NCI-H2227 (cell line): ENCODE measurements at regions not wholly inside any gene's neighbourhood (a gene's known extent, or its start where the extent isn't known, plus 50 kb on each side); places are given as distances from the start of the nearest gene placed in this dataset.

ENCODE experiments used
- DNase-seq: peaks from one replicate; lab custom pipeline; 2025; ENCODE audit not compliant: unreplicated experiment; lab: John Stamatoyannopoulos, UW

GRCh38 chr17:71914812-71915211, 206.0 kb upstream of the SOX9 start:
- no peak for DNase-seq

GRCh38 chr17:71917715-71918114, 203.1 kb upstream of the SOX9 start:
- DNase-seq, result no peak

- DNase-seq, result no peak
Measured at GRCh38 chr17:71919186-71919585, 201.6 kb upstream of the SOX9 start.

GRCh38 chr17:71919896-71920295, 200.9 kb upstream of the SOX9 start:
- DNase-seq, result no peak

- DNase-seq, result no peak
Measured at GRCh38 chr17:71921796-71922195, 199.0 kb upstream of the SOX9 start.

- DNase-seq, result no peak
Measured at GRCh38 chr17:71922439-71922838, 198.4 kb upstream of the SOX9 start.

- DNase-seq, result no peak
Measured at GRCh38 chr17:71926746-71927398, 193.9 kb upstream of the SOX9 start.

- no peak for DNase-seq
Measured at GRCh38 chr17:71933306-71933705, 187.5 kb upstream of the SOX9 start.

GRCh38 chr17:71934520-71934919, 186.3 kb upstream of the SOX9 start:
- no peak for DNase-seq

GRCh38 chr17:71935341-71935740, 185.5 kb upstream of the SOX9 start:
- DNase-seq, result no peak

- no peak for DNase-seq
Measured at GRCh38 chr17:71936977-71937376, 183.8 kb upstream of the SOX9 start.

- DNase-seq, result no peak
Measured at GRCh38 chr17:71937914-71938313, 182.9 kb upstream of the SOX9 start.

- DNase-seq, result no peak
Measured at GRCh38 chr17:71938340-71939010, 182.3 kb upstream of the SOX9 start.

GRCh38 chr17:71941920-71942319, 178.9 kb upstream of the SOX9 start:
- no peak for DNase-seq

- DNase-seq, result no peak
Measured at GRCh38 chr17:71942626-71943025, 178.2 kb upstream of the SOX9 start.

GRCh38 chr17:71948703-71949422, 172.0 kb upstream of the SOX9 start:
- DNase-seq, result peak; percentile 92

- DNase-seq, result no peak
Measured at GRCh38 chr17:71959154-71959553, 161.7 kb upstream of the SOX9 start.

- no peak for DNase-seq
Measured at GRCh38 chr17:71963351-71963750, 157.5 kb upstream of the SOX9 start.

- DNase-seq, result no peak
Measured at GRCh38 chr17:71963791-71964190, 157.0 kb upstream of the SOX9 start.

GRCh38 chr17:71964559-71964958, 156.3 kb upstream of the SOX9 start:
- DNase-seq, result no peak

GRCh38 chr17:71966055-71966454, 154.8 kb upstream of the SOX9 start:
- peak; percentile 15 for DNase-seq
